Esophagus squamous epithelium (tissue), 4 donors: ENCODE measurements at regions not wholly inside any gene's neighbourhood (a gene's known extent, or its start where the extent isn't known, plus 50 kb on each side); places are given as distances from the start of the nearest gene placed in this dataset.

Source experiments
- POLR2A ChIP-seq, 4 donors: fragments of 450-650 bp; IDR thresholded peaks; one replicate each; pipeline ENCODE4 v1.6.1; 2017; ENCODE audit warnings: antibody characterized with exemption in 4 of 4, mild to moderate bottlenecking in 4 of 4, moderate library complexity in 3 of 4
- TF ChIP-seq, protein P1 (sequence below), 6 experiments: fragments of 450-650 bp in 4 of 6; fragments of 200-600 bp in 2 of 6; sonication (generic) in 2 of 6; IDR thresholded peaks; one replicate each; pipeline ENCODE4 v1.5.1; 2016 to 2019; ENCODE audit warnings: antibody characterized with exemption in 6 of 6, mild to moderate bottlenecking in 4 of 6, moderate library complexity in 4 of 6

DNA sequence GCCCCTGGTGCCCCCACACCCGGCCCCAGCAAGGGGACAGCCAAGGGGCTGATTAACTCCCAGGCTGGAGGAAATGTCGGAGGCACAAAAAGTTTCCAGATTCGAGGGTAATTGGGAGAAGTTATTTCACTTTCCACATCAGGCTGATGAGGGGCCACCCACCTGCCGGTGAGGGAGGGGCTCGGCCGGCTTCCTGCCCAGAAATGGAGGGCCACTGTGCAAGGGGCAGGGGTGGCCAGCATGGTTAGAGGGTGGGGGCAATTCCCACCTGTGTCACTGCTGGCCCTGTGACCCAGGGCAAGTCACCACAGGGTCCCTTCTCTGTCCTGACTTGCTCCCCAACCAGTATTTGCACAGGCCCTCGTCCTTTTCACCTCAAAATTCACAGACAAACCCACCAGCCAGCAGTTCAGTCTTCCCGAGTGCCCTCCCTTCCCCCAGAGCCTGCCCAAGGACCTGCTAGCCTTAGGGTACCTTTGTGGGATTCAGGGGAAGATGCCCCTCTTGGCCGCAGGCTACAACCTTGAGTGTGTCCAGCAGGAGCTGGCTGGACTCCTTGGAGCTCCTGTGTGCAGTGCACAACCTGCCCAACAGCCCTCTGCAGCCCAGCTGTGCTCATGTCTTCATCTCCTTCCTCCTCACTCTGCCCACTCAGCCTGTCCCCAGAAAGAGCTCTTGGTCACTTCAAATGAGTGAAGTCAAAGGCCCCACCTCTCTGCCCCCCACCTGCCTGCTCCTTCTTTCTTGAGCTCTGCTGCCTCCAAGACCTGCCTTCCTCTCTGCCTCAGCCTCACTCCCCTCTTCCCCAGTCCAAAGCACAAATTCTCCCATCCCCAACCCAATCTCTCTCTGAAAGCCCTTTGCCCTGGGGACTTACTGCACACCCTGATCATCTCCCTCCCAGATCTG, 130.5 kb downstream of the BARX1 start:
- TF ChIP-seq, protein P1, sequence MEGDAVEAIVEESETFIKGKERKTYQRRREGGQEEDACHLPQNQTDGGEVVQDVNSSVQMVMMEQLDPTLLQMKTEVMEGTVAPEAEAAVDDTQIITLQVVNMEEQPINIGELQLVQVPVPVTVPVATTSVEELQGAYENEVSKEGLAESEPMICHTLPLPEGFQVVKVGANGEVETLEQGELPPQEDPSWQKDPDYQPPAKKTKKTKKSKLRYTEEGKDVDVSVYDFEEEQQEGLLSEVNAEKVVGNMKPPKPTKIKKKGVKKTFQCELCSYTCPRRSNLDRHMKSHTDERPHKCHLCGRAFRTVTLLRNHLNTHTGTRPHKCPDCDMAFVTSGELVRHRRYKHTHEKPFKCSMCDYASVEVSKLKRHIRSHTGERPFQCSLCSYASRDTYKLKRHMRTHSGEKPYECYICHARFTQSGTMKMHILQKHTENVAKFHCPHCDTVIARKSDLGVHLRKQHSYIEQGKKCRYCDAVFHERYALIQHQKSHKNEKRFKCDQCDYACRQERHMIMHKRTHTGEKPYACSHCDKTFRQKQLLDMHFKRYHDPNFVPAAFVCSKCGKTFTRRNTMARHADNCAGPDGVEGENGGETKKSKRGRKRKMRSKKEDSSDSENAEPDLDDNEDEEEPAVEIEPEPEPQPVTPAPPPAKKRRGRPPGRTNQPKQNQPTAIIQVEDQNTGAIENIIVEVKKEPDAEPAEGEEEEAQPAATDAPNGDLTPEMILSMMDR (IDR thresholded peaks at IDR 0.05): no peak
- TF ChIP-seq POLR2A (IDR thresholded peaks at IDR 0.05): no peak
